Tibial artery (tissue), 4 donors: ENCODE measurements at regions not wholly inside any gene's neighbourhood (a gene's known extent, or its start where the extent isn't known, plus 50 kb on each side); places are given as distances from the start of the nearest gene placed in this dataset.

Source experiments
- DNase-seq, 2 donors: peaks; one replicate each; pipeline ENCODE4 v3.0.0-alpha.2; 2019
- H3K27ac ChIP-seq, 2 donors: fragments of 200-600 bp; sonication (generic) in 1 of 2; 1 replicate in 1 of 2; 2 replicates in 1 of 2; pipeline ENCODE4 v1.5.1; 2018 to 2019; ENCODE audit warnings: mild to moderate bottlenecking in 1 of 2
- H3K27me3 ChIP-seq, 2 donors: fragments of 200-600 bp; sonication (generic) in 1 of 2; one replicate each; pipeline versions ENCODE4 v1.5.1 to v1.6.0; 2016 to 2019
- H3K36me3 ChIP-seq, 3 donors: fragments of 200-600 bp; sonication (generic) in 2 of 3; one replicate each; pipeline ENCODE4 v1.5.1; 2016 to 2019; ENCODE audit warnings: mild to moderate bottlenecking in 2 of 3
- H3K4me1 ChIP-seq, 4 donors: fragments of 200-600 bp; sonication (generic) in 2 of 4; 1 replicate in 3 of 4; 2 replicates in 1 of 4; pipeline ENCODE4 v1.5.1; 2016 to 2019
- H3K4me3 ChIP-seq, 2 donors: fragments of 200-600 bp; sonication (generic) in 1 of 2; 1 replicate in 1 of 2; 2 replicates in 1 of 2; pipeline ENCODE4 v1.5.1; 2018 to 2019; ENCODE audit warnings: mild to moderate bottlenecking in 2 of 2
- H3K9me3 ChIP-seq, 3 donors: fragments of 200-600 bp; sonication (generic) in 1 of 3; one replicate each; pipeline ENCODE4 v1.5.1; 2016 to 2019
- intact Hi-C: fragments of 100-400 bp; cut with DNase I; formaldehyde crosslinking; loops from one replicate; pipeline ENCODE4 v1.15.0; 2023; ENCODE audit warnings: low total_unique reads
- TF ChIP-seq, protein P1 (sequence below), 2 experiments: fragments of 200-600 bp in 1 of 2; fragments of 450-650 bp in 1 of 2; IDR thresholded peaks; one replicate each; pipeline ENCODE4 v1.5.1; 2017 to 2019; ENCODE audit warnings: antibody characterized with exemption in 2 of 2, mild to moderate bottlenecking in 1 of 2, moderate library complexity in 1 of 2

DNA sequence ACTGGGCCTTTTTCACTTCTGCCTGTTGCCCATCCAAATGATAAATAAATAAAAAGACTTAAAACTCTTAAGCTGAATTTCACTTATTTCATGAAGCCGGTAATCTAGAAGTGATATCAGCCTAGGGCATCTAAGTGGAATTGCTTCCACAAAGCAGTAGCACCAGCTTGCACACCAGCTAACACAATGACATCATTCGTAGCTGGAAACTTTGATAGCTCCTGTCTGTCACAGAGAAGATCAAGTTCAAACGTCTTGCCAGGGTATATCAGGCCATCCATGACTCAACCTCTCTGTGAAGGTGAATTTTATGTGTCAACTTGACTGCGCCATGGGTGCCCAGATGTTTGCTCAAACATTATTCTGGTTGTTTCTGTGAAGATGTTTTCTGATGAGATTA, 161.7 kb upstream of the MYT1L start:
- Histone ChIP-seq H3K27ac (no peak overlapping the region), H3K9me3 (no peaks in the 10 kb centered on the region), H3K36me3 (no peaks in the 10 kb centered on the region), H3K27me3 (no peaks in the 10 kb centered on the region), H3K4me1 (no peaks in the 10 kb centered on the region), H3K4me3 (no peak overlapping the region)
- intact Hi-C loops = no loop called here
- TF ChIP-seq, protein P1, sequence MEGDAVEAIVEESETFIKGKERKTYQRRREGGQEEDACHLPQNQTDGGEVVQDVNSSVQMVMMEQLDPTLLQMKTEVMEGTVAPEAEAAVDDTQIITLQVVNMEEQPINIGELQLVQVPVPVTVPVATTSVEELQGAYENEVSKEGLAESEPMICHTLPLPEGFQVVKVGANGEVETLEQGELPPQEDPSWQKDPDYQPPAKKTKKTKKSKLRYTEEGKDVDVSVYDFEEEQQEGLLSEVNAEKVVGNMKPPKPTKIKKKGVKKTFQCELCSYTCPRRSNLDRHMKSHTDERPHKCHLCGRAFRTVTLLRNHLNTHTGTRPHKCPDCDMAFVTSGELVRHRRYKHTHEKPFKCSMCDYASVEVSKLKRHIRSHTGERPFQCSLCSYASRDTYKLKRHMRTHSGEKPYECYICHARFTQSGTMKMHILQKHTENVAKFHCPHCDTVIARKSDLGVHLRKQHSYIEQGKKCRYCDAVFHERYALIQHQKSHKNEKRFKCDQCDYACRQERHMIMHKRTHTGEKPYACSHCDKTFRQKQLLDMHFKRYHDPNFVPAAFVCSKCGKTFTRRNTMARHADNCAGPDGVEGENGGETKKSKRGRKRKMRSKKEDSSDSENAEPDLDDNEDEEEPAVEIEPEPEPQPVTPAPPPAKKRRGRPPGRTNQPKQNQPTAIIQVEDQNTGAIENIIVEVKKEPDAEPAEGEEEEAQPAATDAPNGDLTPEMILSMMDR (IDR thresholded peaks at IDR 0.05) = no peak
- DNase-seq = no peak

DNA sequence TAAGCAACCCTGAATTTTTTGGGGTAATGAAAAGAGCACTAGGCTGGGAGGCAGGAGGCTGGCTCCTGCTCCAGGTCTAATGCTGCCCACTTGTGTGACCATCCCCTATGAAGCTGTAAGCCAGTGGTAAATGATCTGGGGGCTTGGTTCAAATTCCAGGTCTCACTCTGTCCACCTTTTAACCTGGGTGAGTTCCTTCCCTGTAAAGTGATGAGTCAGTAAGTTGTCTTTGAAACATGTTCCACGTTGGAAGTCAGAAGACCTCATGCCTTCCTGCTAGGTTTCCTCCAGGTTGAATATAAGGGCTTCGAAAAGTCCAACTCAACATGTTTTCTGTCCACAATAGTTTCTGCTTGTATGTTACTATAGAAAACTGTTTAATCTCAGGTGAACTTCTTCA, 160.9 kb upstream of the MYT1L start:
- H3K27me3 ChIP-seq = no peaks in the 10 kb centered on the region
- DNase-seq = no peak
- H3K4me3 ChIP-seq = no peak overlapping the region
- no peaks in the 10 kb centered on the region for H3K9me3 ChIP-seq
- H3K27ac ChIP-seq = no peak overlapping the region
- no peaks in the 10 kb centered on the region for H3K36me3 ChIP-seq
- H3K4me1 ChIP-seq = no peaks in the 10 kb centered on the region
- TF ChIP-seq, protein P1 (IDR thresholded peaks at IDR 0.05) = no peak
- intact Hi-C loops = no loop called here

DNA sequence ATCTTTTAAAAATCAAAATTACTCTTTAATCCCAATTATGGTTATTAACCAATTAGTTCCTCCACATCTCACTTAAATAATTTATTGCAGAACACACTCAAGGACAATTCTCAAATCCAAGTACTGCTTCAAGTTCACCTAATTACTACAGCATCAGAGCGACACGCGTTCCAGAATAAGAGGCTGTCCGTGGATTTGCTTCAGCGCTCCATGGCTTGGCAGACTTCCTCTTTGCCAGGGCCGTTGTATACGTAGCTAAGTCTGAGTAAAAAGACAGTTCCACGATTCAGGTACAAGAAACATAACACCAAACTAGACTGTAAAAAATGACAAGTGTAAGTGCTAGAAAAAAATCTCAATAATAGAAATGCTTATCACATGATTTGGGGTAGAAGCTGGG, 153.2 kb upstream of the MYT1L start:
- Histone ChIP-seq H3K36me3 (no peaks in the 10 kb centered on the region), H3K4me3 (no peak overlapping the region), H3K4me1 (no peaks in the 10 kb centered on the region), H3K27ac (no peak overlapping the region), H3K27me3 (no peaks in the 10 kb centered on the region), H3K9me3 (no peaks in the 10 kb centered on the region)
- no peak for DNase-seq
- intact Hi-C loops = no loop called here
- TF ChIP-seq, protein P1 (IDR thresholded peaks at IDR 0.05) = no peak

GRCh38 chr2:2482851-2483250, 151.8 kb upstream of the MYT1L start:
- H3K4me1 ChIP-seq = no peaks in the 10 kb centered on the region
- TF ChIP-seq, protein P1 (IDR thresholded peaks at IDR 0.05) = no peak
- no peak for DNase-seq
- intact Hi-C loops = no loop called here
- H3K27ac ChIP-seq = no peak overlapping the region
- no peaks in the 10 kb centered on the region for H3K9me3 ChIP-seq
- no peaks in the 10 kb centered on the region for H3K27me3 ChIP-seq
- H3K36me3 ChIP-seq = no peaks in the 10 kb centered on the region
- H3K4me3 ChIP-seq = no peak overlapping the region

- TF ChIP-seq, protein P1 (IDR thresholded peaks at IDR 0.05) = no peak
- no peaks in the 10 kb centered on the region for H3K27me3 ChIP-seq
- no peaks in the 10 kb centered on the region for H3K9me3 ChIP-seq
- H3K36me3 ChIP-seq = no peaks in the 10 kb centered on the region
- no peak for DNase-seq
- no peak overlapping the region for H3K27ac ChIP-seq
- no peak overlapping the region for H3K4me3 ChIP-seq
- intact Hi-C loops = no loop called here
- H3K4me1 ChIP-seq = no peaks in the 10 kb centered on the region
Observed at GRCh38 chr2:2472881-2473280, 141.8 kb upstream of the MYT1L start.

- TF ChIP-seq, protein P1 (IDR thresholded peaks at IDR 0.05) = no peak
- H3K36me3 ChIP-seq = no peaks in the 10 kb centered on the region
- no peak overlapping the region for H3K27ac ChIP-seq
Observed at GRCh38 chr2:2472044-2472443, 141.0 kb upstream of the MYT1L start.

More at GRCh38 chr2:2472044-2472443, 141.0 kb upstream of the MYT1L start:
- Histone ChIP-seq H3K9me3 (no peaks in the 10 kb centered on the region), H3K4me1 (no peaks in the 10 kb centered on the region), H3K27me3 (no peaks in the 10 kb centered on the region), H3K4me3 (no peak overlapping the region)
- intact Hi-C loops = no loop called here
- no peak for DNase-seq
